ENCODE measurements at regions not wholly inside any gene's neighbourhood (a gene's known extent, or its start where the extent isn't known, plus 50 kb on each side); places are given as distances from the start of the nearest gene placed in this dataset.

DNA sequence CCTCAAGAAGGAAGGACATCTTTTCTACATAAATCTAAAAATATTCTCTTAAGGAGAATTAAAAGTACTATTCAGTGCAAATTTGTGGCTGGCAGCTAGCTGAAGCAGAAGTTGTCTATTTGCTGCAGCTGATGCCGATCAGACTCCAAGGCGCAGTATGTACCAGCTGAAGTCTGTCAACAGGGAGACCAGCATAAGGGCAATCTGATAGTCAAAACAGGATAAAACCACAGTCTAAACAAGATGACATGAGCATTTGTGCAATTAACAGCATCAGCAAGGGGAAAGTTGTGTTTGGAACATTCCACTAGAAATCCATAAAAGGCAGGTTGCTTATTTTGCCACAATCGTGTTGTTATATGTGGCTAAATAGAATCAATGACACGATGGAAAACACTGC, 198.2 kb upstream of the ROBO2 start:
- TF ChIP-seq, protein P1, sequence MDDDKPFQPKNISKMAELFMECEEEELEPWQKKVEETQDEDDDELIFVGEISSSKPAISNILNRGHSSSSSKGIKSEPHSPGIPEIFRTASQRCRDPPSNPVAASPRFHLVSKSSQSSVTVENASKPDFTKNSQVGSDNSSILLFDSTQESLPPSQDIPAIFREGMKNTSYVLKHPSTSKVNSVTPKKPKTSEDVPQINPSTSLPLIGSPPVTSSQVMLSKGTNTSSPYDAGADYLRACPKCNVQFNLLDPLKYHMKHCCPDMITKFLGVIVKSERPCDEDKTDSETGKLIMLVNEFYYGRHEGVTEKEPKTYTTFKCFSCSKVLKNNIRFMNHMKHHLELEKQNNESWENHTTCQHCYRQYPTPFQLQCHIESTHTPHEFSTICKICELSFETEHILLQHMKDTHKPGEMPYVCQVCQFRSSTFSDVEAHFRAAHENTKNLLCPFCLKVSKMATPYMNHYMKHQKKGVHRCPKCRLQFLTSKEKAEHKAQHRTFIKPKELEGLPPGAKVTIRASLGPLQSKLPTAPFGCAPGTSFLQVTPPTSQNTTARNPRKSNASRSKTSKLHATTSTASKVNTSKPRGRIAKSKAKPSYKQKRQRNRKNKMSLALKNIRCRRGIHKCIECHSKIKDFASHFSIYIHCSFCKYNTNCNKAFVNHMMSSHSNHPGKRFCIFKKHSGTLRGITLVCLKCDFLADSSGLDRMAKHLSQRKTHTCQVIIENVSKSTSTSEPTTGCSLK (tag by site-specific recombination; IDR thresholded peaks at IDR 0.05), result no peak
- TF ChIP-seq, protein P2, sequence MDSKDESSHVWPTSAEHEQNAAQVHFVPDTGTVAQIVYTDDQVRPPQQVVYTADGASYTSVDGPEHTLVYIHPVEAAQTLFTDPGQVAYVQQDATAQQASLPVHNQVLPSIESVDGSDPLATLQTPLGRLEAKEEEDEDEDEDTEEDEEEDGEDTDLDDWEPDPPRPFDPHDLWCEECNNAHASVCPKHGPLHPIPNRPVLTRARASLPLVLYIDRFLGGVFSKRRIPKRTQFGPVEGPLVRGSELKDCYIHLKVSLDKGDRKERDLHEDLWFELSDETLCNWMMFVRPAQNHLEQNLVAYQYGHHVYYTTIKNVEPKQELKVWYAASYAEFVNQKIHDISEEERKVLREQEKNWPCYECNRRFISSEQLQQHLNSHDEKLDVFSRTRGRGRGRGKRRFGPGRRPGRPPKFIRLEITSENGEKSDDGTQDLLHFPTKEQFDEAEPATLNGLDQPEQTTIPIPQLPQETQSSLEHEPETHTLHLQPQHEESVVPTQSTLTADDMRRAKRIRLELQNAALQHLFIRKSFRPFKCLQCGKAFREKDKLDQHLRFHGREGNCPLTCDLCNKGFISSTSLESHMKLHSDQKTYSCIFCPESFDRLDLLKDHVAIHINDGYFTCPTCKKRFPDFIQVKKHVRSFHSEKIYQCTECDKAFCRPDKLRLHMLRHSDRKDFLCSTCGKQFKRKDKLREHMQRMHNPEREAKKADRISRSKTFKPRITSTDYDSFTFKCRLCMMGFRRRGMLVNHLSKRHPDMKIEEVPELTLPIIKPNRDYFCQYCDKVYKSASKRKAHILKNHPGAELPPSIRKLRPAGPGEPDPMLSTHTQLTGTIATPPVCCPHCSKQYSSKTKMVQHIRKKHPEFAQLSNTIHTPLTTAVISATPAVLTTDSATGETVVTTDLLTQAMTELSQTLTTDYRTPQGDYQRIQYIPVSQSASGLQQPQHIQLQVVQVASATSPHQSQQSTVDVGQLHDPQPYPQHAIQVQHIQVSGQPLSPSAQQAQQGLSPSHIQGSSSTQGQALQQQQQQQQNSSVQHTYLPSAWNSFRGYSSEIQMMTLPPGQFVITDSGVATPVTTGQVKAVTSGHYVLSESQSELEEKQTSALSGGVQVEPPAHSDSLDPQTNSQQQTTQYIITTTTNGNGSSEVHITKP (tag by site-specific recombination; IDR thresholded peaks at IDR 0.05), result peak; percentile 39; the same call in 1 of the 2 replicates
- H3K27ac ChIP-seq (ENCODE audit: extremely low read depth, low read depth, low read length), result no peak overlapping the region
- H3K36me3 ChIP-seq (ENCODE audit: control insufficient read depth in 2 of 2, insufficient read depth in 1 of 2, low read length in 2 of 2), result no peaks in the 10 kb centered on the region
- ChIA-PET POLR2A (no interaction called here), CTCF (no interaction called here)
- no peaks in the 10 kb centered on the region; the same call in 1 of the 2 replicates for H3K9me3 ChIP-seq (ENCODE audit: control insufficient read depth, insufficient read depth, low read depth, low read length)
- H3K4me3 ChIP-seq (ENCODE audit: low read depth, low read length), result no peak overlapping the region
- no peaks in the 10 kb centered on the region for H3K4me1 ChIP-seq (ENCODE audit: control insufficient read depth, insufficient read depth, low read length)

DNA sequence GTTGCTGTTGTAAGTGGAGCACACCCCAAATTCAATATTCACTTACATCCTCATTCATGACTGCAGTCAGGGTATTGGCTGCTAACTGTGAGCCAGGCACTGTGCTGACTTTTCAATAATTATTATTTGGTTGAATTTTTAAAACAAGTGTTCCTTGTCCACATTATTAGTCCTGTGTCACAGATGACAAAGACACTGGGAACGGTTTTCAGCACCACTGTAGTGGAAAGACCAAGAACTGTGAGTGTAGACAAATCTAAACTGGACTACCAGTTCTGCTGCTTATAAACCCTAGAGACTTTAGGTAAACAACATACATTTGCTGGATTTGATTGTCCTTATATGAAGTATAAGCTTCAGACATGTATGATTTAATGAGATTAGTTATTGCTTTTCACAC, 197.7 kb upstream of the ROBO2 start:
- H3K4me3 ChIP-seq (ENCODE audit: low read depth, low read length), result no peak overlapping the region
- TF ChIP-seq ZNF768 (tag by site-specific recombination; IDR thresholded peaks at IDR 0.05), result no peak
- TF ChIP-seq, protein P3, sequence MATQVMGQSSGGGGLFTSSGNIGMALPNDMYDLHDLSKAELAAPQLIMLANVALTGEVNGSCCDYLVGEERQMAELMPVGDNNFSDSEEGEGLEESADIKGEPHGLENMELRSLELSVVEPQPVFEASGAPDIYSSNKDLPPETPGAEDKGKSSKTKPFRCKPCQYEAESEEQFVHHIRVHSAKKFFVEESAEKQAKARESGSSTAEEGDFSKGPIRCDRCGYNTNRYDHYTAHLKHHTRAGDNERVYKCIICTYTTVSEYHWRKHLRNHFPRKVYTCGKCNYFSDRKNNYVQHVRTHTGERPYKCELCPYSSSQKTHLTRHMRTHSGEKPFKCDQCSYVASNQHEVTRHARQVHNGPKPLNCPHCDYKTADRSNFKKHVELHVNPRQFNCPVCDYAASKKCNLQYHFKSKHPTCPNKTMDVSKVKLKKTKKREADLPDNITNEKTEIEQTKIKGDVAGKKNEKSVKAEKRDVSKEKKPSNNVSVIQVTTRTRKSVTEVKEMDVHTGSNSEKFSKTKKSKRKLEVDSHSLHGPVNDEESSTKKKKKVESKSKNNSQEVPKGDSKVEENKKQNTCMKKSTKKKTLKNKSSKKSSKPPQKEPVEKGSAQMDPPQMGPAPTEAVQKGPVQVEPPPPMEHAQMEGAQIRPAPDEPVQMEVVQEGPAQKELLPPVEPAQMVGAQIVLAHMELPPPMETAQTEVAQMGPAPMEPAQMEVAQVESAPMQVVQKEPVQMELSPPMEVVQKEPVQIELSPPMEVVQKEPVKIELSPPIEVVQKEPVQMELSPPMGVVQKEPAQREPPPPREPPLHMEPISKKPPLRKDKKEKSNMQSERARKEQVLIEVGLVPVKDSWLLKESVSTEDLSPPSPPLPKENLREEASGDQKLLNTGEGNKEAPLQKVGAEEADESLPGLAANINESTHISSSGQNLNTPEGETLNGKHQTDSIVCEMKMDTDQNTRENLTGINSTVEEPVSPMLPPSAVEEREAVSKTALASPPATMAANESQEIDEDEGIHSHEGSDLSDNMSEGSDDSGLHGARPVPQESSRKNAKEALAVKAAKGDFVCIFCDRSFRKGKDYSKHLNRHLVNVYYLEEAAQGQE (tag by site-specific recombination; IDR thresholded peaks at IDR 0.05), result peak; percentile 66
- H3K4me1 ChIP-seq (ENCODE audit: control insufficient read depth, insufficient read depth, low read length), result no peaks in the 10 kb centered on the region
- CTCF ChIA-PET, result no interaction called here
- H3K9me3 ChIP-seq (ENCODE audit: control insufficient read depth, insufficient read depth, low read depth, low read length), result no peaks in the 10 kb centered on the region; the same call in 1 of the 2 replicates
- H3K36me3 ChIP-seq (ENCODE audit: control insufficient read depth in 2 of 2, insufficient read depth in 1 of 2, low read length in 2 of 2), result no peaks in the 10 kb centered on the region
- POLR2A ChIA-PET, result no interaction called here
- no peak overlapping the region for H3K27ac ChIP-seq (ENCODE audit: extremely low read depth, low read depth, low read length)

DNA sequence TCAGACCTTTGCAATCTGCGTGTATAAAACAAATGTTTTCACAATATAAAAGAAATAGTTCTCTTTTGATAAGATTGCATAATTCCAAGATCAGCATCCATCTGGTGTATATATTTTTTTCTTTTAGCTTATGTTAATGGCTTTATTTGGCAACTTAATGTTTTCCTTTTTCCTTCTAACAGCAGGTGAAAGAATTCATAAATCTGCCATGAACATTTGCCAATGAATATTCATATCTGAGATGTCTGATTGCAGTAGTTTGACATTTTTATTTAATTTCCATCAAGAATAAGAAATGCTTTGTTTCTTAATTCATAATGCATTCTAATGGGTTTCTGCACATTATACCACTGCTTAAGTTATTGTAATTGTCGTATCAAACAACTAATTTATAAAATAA, 184.4 kb upstream of the ROBO2 start:
- Histone ChIP-seq H3K36me3 (ENCODE audit: control insufficient read depth in 2 of 2, insufficient read depth in 1 of 2, low read length in 2 of 2) (no peaks in the 10 kb centered on the region), H3K4me3 (ENCODE audit: low read depth, low read length) (no peak overlapping the region), H3K4me1 (ENCODE audit: control insufficient read depth, insufficient read depth, low read length) (no peaks in the 10 kb centered on the region), H3K27ac (ENCODE audit: extremely low read depth, low read depth, low read length) (no peak overlapping the region), H3K9me3 (ENCODE audit: control insufficient read depth, insufficient read depth, low read depth, low read length) (no peaks in the 10 kb centered on the region)
- POLR2A ChIA-PET, result no interaction called here
- CTCF ChIA-PET, result no interaction called here
- no peak for TF ChIP-seq GLIS1 (tag by site-specific recombination; IDR thresholded peaks at IDR 0.05)

DNA sequence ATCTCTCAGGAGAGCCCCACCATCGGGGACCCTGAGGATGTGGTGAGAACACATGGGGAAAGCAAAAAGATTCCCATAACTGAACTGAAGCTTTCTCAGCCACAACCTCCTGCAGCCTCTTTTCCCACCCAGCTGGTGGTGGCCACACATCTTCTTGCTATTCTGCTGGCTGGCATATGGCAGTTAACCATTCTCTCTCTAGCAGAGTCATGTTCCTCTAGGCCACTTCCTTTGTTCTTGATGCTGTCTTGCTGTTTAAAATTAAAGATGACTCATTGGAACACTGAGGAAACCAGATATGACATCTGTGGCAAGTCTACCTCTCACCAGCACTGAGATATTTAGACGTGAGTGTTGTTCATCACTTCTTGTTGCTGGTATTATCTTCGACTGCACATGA, 180.3 kb upstream of the ROBO2 start:
- ChIA-PET POLR2A (no interaction called here), CTCF (no interaction called here)
- no peak for TF ChIP-seq TRIM28 (IDR thresholded peaks at IDR 0.05; ENCODE audit: borderline replicate concordance, low read length)
- TF ChIP-seq, protein P4, sequence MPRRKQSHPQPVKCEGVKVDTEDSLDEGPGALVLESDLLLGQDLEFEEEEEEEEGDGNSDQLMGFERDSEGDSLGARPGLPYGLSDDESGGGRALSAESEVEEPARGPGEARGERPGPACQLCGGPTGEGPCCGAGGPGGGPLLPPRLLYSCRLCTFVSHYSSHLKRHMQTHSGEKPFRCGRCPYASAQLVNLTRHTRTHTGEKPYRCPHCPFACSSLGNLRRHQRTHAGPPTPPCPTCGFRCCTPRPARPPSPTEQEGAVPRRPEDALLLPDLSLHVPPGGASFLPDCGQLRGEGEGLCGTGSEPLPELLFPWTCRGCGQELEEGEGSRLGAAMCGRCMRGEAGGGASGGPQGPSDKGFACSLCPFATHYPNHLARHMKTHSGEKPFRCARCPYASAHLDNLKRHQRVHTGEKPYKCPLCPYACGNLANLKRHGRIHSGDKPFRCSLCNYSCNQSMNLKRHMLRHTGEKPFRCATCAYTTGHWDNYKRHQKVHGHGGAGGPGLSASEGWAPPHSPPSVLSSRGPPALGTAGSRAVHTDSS (tag by site-specific recombination; IDR thresholded peaks at IDR 0.05), result no peak
- TF ChIP-seq ZNF768 (tag by site-specific recombination; IDR thresholded peaks at IDR 0.05), result no peak
- TF ChIP-seq, protein P2 (tag by site-specific recombination; IDR thresholded peaks at IDR 0.05), result no peak
- no peak for TF ChIP-seq ZNF843 (tag by site-specific recombination; IDR thresholded peaks at IDR 0.05)
- TF ChIP-seq ZNF521 (tag by site-specific recombination; IDR thresholded peaks at IDR 0.05), result no peak
- TF ChIP-seq ZNF785 (tag by site-specific recombination; IDR thresholded peaks at IDR 0.05), result no peak
- no peak for TF ChIP-seq ZNF514 (tag by site-specific recombination; IDR thresholded peaks at IDR 0.05)

More for the DNA sequence above, 180.3 kb upstream of the ROBO2 start:
- Histone ChIP-seq H3K27ac (ENCODE audit: extremely low read depth, low read depth, low read length) (no peak overlapping the region), H3K9me3 (ENCODE audit: control insufficient read depth, insufficient read depth, low read depth, low read length) (no peaks in the 10 kb centered on the region), H3K4me1 (ENCODE audit: control insufficient read depth, insufficient read depth, low read length) (no peaks in the 10 kb centered on the region), H3K4me3 (ENCODE audit: low read depth, low read length) (no peak overlapping the region), H3K36me3 (ENCODE audit: control insufficient read depth in 2 of 2, insufficient read depth in 1 of 2, low read length in 2 of 2) (no peaks in the 10 kb centered on the region)
